LNCaP clone FGC (cell line): ENCODE measurements at regions not wholly inside any gene's neighbourhood (a gene's known extent, or its start where the extent isn't known, plus 50 kb on each side); places are given as distances from the start of the nearest gene placed in this dataset.

Experiments used
- DNase-seq: peaks from one replicate; pipeline ENCODE4 v3.0.0-alpha.2; 2011; ENCODE audit warnings: low read depth
- H3K4me3 ChIP-seq: 2 replicates; pipeline ENCODE4 v1.5.1; 2011; ENCODE audit warnings: mild to moderate bottlenecking, low read depth, low read length, control low read depth
- CTCF ChIP-seq: IDR thresholded peaks from 2 replicates; pipeline ENCODE4 v1.5.1; 2012; ENCODE audit warnings: mild to moderate bottlenecking; ENCODE audit not compliant: control insufficient read depth, insufficient read depth; ENCODE audit errors: extremely low read depth

DNA sequence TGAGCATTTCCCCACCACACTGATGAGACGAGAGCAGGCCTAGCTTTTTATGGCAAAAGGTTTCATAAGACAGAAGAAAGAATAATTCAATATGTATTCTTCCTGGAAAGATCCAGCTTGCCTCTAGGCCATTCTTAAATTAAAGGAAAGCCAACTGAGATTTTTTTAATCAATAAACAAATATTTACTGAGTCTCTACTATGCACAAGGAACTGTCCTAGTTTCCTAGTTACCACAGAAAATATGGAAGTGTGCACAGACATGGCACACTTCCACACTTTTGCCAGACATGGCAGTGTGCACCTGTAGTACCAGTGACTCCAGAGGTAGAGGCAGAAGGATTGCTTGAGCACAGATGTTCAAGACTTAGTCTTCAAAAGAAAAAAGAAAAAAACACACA lies 281.0 kb downstream of the CETN3 start:
- no peak overlapping the region for H3K4me3 ChIP-seq
- TF ChIP-seq CTCF, result no peak
- peak; percentile 14 for DNase-seq

GRCh38 chr5:90119531-90119971 lies 290.0 kb downstream of the CETN3 start:
- no peak overlapping the region for H3K4me3 ChIP-seq
- peak; percentile 23 for DNase-seq
- no peak for TF ChIP-seq CTCF

DNA sequence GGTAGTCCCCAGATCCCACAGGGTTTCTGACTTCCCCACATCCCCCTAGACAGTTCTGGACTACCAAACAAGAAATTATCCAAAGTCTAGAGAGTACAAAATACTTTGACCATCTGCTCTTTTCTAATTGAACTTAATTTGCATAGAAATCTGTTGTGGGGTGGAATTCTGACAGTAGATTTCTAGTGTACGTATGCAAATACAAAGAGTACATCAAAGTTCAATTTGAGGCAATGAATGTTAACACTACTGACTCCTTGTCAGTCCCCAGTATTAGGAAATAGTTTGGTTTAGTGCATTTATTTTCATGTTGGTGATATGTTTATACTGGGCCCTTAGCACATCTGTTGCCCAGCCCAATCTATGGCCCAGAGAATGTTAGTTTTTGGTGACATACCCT lies 292.6 kb downstream of the CETN3 start:
- no peak overlapping the region for H3K4me3 ChIP-seq
- no peak for DNase-seq
- no peak for TF ChIP-seq CTCF

- no peak overlapping the region for H3K4me3 ChIP-seq
- DNase-seq, result no peak
- 0 out of 2 replicates have a peak, but pooled peaks have one; percentile 6 for TF ChIP-seq CTCF
Measured at GRCh38 chr5:90113108-90113507, 296.4 kb downstream of the CETN3 start.

DNA sequence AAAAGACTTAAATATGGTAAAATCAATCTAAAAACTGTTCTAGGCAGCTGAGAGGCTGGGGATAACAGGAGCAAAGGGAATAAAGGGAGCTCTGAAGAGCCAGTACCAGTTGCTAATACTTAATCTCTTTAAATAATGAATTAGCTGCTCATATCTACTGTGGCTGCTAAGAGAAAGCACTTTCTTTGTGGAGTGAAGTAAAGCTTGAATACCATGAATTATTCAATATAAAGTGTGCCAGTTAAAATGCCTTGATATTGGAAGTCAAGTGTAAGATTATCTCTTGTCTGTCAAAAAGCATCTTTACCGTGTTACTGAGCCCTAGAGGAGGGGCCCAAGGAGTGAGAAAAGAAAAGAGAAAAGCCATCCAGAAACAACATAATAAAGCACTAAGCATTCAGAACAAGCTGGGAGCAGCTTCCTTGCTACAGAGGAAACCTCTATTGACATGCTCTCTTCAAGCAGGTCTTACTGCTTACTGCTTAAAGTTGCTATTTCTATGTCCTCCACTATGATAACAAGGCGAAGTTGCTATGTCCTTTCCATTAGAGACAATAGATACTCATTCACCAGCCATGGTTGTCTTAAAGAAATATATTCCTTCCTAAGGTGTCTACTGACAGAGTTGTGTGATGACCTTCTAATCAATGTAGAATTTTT lies 297.4 kb downstream of the CETN3 start:
- no peak for TF ChIP-seq CTCF
- no peak for DNase-seq
- no peak overlapping the region for H3K4me3 ChIP-seq

- DNase-seq, result no peak
- TF ChIP-seq CTCF, result no peak
- no peak overlapping the region for H3K4me3 ChIP-seq
Measured at GRCh38 chr5:90111364-90112032, 298.1 kb downstream of the CETN3 start.
